Right atrium auricular region (tissue), 2 donors: ENCODE measurements at regions not wholly inside any gene's neighbourhood (a gene's known extent, or its start where the extent isn't known, plus 50 kb on each side); places are given as distances from the start of the nearest gene placed in this dataset.

ENCODE experiments used
- DNase-seq: peaks from one replicate; pipeline ENCODE4 v3.0.0-alpha.2; 2019; ENCODE audit warnings: low spot score
- H3K27ac ChIP-seq, 2 donors: fragments of 200-600 bp; sonication (generic); 1 replicate in 1 of 2; 2 replicates in 1 of 2; pipeline ENCODE4 v1.5.1; 2016 to 2019
- H3K27me3 ChIP-seq, 2 donors: fragments of 200-600 bp; sonication (generic); one replicate each; pipeline versions ENCODE4 v1.5.1 to v1.6.0; 2017 to 2019
- H3K36me3 ChIP-seq: fragments of 200-600 bp; sonication (generic); one replicate; pipeline ENCODE4 v1.5.1; 2016
- H3K4me1 ChIP-seq, 2 donors: fragments of 200-600 bp; sonication (generic); one replicate each; pipeline versions ENCODE4 v1.5.1 to v1.6.0; 2017 to 2019
- H3K4me3 ChIP-seq, 2 donors: fragments of 200-600 bp; sonication (generic); 1 replicate in 1 of 2; 2 replicates in 1 of 2; pipeline ENCODE4 v1.5.1; 2017 to 2019; ENCODE audit warnings: mild to moderate bottlenecking in 1 of 2, moderate library complexity in 1 of 2
- H3K9me3 ChIP-seq, 2 donors: fragments of 200-600 bp; sonication (generic); one replicate each; pipeline ENCODE4 v1.5.1; 2019
- TF ChIP-seq, protein P1 (sequence below), 2 donors: fragments of 200-600 bp; sonication (generic); IDR thresholded peaks; one replicate each; pipeline ENCODE4 v1.5.1; 2019; ENCODE audit warnings: antibody characterized with exemption in 2 of 2

DNA sequence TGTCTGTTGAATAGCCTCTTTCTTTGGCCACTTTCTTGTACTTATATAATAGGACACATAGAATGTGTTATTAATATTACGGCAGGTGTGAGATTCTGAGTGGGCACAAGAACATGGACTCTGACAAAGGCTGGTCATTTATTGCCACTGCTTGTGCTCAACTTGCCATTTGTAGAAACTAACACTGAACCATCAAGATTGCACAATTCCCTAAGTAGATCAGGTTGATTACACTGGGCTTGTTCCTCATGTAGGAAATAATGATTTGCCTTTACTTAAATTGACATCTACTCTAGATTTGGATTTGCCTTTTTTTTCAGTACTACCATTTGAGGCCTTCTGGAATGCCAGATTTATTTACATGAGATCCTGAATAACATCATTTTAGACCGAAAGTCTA, 342.7 kb upstream of the CWC22 start:
- Histone ChIP-seq H3K4me3 (no peak overlapping the region), H3K27me3 (no peaks in the 10 kb centered on the region), H3K9me3 (no peaks in the 10 kb centered on the region), H3K36me3 (no peaks in the 10 kb centered on the region), H3K4me1 (no peaks in the 10 kb centered on the region), H3K27ac (no peak overlapping the region)
- no peak for DNase-seq
- TF ChIP-seq, protein P1, sequence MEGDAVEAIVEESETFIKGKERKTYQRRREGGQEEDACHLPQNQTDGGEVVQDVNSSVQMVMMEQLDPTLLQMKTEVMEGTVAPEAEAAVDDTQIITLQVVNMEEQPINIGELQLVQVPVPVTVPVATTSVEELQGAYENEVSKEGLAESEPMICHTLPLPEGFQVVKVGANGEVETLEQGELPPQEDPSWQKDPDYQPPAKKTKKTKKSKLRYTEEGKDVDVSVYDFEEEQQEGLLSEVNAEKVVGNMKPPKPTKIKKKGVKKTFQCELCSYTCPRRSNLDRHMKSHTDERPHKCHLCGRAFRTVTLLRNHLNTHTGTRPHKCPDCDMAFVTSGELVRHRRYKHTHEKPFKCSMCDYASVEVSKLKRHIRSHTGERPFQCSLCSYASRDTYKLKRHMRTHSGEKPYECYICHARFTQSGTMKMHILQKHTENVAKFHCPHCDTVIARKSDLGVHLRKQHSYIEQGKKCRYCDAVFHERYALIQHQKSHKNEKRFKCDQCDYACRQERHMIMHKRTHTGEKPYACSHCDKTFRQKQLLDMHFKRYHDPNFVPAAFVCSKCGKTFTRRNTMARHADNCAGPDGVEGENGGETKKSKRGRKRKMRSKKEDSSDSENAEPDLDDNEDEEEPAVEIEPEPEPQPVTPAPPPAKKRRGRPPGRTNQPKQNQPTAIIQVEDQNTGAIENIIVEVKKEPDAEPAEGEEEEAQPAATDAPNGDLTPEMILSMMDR (IDR thresholded peaks at IDR 0.05): no peak

DNA sequence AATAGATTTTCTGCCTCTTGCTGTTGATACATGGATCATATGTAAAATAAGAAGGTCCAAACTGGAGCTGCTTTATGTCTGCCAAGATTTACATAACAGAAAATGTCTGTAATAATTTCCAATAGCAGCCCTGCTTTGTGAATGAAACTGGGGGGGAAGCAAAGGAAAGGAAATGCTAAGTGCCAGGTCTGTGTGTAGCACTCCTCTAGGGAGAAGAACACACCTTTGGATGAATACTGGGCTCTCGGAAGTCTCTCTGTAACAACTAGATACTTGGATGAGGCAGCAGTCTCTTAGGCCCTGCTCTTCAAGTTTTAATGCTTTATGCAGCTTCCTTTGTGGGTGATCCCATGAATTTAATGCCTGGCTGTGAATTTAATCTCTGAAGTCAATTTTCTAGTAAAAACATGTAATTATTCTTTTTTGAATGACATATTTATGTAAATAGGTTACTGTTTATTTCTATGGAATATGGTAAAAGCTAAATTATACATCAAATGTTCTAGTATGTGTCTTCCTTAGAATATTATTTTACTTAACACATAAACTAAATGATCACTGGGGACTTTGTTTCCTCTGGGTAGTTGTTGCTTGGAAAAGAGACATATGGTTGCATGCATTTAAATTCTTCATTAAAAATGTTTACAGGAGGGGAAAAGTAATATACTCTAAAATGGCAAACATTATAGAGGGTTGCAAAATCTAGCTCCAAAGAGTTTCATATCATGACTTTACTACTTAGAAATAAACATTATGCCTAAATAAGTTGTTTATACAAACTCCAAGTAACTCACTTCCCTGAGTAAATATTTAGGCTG, 336.6 kb upstream of the CWC22 start:
- no peak overlapping the region for H3K4me3 ChIP-seq
- H3K4me1 ChIP-seq: no peaks in the 10 kb centered on the region
- no peak overlapping the region for H3K27ac ChIP-seq
- no peaks in the 10 kb centered on the region for H3K27me3 ChIP-seq
- TF ChIP-seq, protein P1 (IDR thresholded peaks at IDR 0.05): no peak
- no peaks in the 10 kb centered on the region for H3K9me3 ChIP-seq
- DNase-seq: no peak
- no peaks in the 10 kb centered on the region for H3K36me3 ChIP-seq

DNA sequence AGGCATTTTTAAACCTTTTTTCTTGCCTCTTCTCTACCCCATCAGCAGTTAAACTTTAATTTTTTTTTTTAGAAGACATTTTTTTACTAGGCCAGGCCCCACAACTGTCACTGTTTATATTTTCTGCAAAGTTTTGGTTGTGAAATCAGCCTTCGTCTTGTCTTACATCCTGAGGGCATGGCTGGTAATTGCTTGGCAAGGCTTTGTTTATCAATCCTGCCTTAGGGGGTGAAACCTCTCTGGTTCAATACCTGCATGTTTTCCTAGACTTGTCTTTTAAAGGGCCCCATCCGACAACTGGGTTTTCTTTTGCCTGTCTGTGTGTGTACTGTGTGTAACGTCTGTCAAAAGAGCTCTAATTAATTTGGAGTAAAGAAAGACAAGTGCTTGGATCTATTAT, 330.0 kb upstream of the CWC22 start:
- H3K9me3 ChIP-seq: peaks cover 5 to 23% of the 10 kb centered on the region in 2 donors
- TF ChIP-seq, protein P1 (IDR thresholded peaks at IDR 0.05): no peak
- no peaks in the 10 kb centered on the region for H3K27me3 ChIP-seq
- H3K36me3 ChIP-seq: no peaks in the 10 kb centered on the region
- DNase-seq: no peak
- no peaks in the 10 kb centered on the region for H3K4me1 ChIP-seq
- H3K4me3 ChIP-seq: no peak overlapping the region
- H3K27ac ChIP-seq: no peak overlapping the region

DNA sequence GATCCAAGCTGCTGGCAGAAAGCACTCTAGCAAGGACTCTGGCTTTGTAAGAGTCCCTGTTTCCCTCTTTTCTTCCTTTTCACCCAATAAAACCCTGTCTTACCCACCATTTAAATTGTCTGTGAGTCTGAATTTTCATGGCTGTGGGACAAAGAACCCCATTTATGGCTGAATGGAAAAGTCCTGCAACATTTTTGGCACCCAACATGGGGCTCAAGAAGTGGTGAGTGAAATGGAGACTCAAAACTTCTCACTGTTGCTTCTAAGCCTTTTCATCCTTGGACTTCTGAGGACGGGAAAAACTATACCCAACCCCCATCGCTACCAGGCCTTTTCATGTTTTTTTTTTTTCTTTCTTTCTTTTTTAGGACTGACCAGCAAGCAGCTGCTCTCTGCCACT, 329.5 kb upstream of the CWC22 start:
- H3K9me3 ChIP-seq: peaks cover 5 to 23% of the 10 kb centered on the region in 2 donors
- TF ChIP-seq, protein P1 (IDR thresholded peaks at IDR 0.05): no peak
- no peaks in the 10 kb centered on the region for H3K36me3 ChIP-seq
- H3K27ac ChIP-seq: no peak overlapping the region
- DNase-seq: no peak
- no peaks in the 10 kb centered on the region for H3K4me1 ChIP-seq
- no peak overlapping the region for H3K4me3 ChIP-seq
- no peaks in the 10 kb centered on the region for H3K27me3 ChIP-seq

DNA sequence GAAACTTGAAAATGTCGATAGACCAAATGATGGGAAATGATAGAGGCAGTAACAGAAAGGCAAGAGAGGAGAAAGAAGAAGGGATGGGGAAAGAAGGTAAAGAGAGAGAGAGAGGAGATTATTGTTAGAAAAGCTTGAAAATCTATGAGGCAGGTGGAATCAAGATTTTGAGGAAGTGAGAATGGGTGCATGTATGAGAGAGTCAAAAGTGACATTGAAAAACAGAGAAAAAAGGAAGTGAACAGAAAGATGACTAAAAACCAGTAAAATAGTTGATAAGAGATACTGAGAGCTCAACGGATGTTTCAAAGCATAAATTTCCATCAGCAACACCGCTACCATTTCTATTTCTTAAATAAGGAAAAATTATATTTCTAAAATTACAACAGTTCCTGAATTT, 327.4 kb upstream of the CWC22 start:
- H3K9me3 ChIP-seq: peaks cover 5 to 23% of the 10 kb centered on the region in 2 donors

More for the DNA sequence above, 327.4 kb upstream of the CWC22 start:
- H3K36me3 ChIP-seq: no peaks in the 10 kb centered on the region
- no peak overlapping the region for H3K27ac ChIP-seq
- H3K4me1 ChIP-seq: no peaks in the 10 kb centered on the region
- no peaks in the 10 kb centered on the region for H3K27me3 ChIP-seq
- TF ChIP-seq, protein P1 (IDR thresholded peaks at IDR 0.05): no peak
- no peak for DNase-seq
- H3K4me3 ChIP-seq: no peak overlapping the region
